ENCODE measurements at regions not wholly inside any gene's neighbourhood (a gene's known extent, or its start where the extent isn't known, plus 50 kb on each side); places are given as distances from the start of the nearest gene placed in this dataset.

GRCh38 chr12:116630762-116631161 is 71.6 kb downstream of the MAP1LC3B2 start:
- Mint-ChIP-seq H3K27ac (ENCODE audit: unreplicated experiment) (no peak overlapping the region), H3K9me3 (ENCODE audit: low read depth) (no peaks in the 10 kb centered on the region), H3K27me3 (ENCODE audit: low read depth) (peaks cover 3% of the 10 kb centered on the region), H3K36me3 (ENCODE audit: low read depth) (no peaks in the 10 kb centered on the region), H3K4me1 (ENCODE audit: low read depth) (no peaks in the 10 kb centered on the region), H3K4me3 (ENCODE audit: unreplicated experiment) (no peak overlapping the region)
- no peak for TF ChIP-seq CTCF (IDR thresholded peaks at IDR 0.05)
- DNase-seq (ENCODE audit: low spot score): no peak

GRCh38 chr12:116629480-116629879 is 70.3 kb downstream of the MAP1LC3B2 start:
- Mint-ChIP-seq H3K4me1 (ENCODE audit: low read depth) (no peaks in the 10 kb centered on the region), H3K36me3 (ENCODE audit: low read depth) (no peaks in the 10 kb centered on the region), H3K4me3 (ENCODE audit: unreplicated experiment) (no peak overlapping the region), H3K27ac (ENCODE audit: unreplicated experiment) (no peak overlapping the region), H3K9me3 (ENCODE audit: low read depth) (no peaks in the 10 kb centered on the region), H3K27me3 (ENCODE audit: low read depth) (peaks cover 3% of the 10 kb centered on the region)
- DNase-seq (ENCODE audit: low spot score): no peak
- TF ChIP-seq CTCF (IDR thresholded peaks at IDR 0.05): no peak

- H3K4me1 Mint-ChIP-seq (ENCODE audit: low read depth): no peaks in the 10 kb centered on the region
- H3K27ac Mint-ChIP-seq (ENCODE audit: unreplicated experiment): no peak overlapping the region
Measured at GRCh38 chr12:116628989-116629388, 69.8 kb downstream of the MAP1LC3B2 start.

DNA sequence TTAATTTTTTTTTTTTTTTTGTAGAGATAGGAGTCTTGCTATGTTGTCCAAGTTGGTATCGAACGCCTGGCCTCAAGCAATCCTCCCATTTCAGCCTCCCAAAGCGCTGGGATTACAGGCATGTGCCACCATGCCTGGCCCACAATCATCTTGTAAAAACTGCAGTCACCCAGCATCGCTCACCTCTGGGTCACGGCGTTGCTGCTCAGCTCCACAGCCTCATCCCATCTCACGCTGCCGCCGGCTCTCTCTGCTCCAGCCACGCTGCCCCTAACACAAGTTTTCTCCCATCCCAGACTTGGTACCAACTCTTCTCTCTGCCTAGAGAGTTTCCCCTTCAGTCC is 69.2 kb downstream of the MAP1LC3B2 start:
- no peak for DNase-seq (ENCODE audit: low spot score)
- Mint-ChIP-seq H3K36me3 (ENCODE audit: low read depth) (no peaks in the 10 kb centered on the region), H3K27ac (ENCODE audit: unreplicated experiment) (no peak overlapping the region), H3K27me3 (ENCODE audit: low read depth) (peaks cover 3% of the 10 kb centered on the region), H3K9me3 (ENCODE audit: low read depth) (no peaks in the 10 kb centered on the region), H3K4me3 (ENCODE audit: unreplicated experiment) (no peak overlapping the region), H3K4me1 (ENCODE audit: low read depth) (no peaks in the 10 kb centered on the region)
- TF ChIP-seq CTCF (IDR thresholded peaks at IDR 0.05): no peak

More at GRCh38 chr12:116628989-116629388, 69.8 kb downstream of the MAP1LC3B2 start:
- TF ChIP-seq CTCF (IDR thresholded peaks at IDR 0.05): no peak
- Mint-ChIP-seq H3K36me3 (ENCODE audit: low read depth) (no peaks in the 10 kb centered on the region), H3K27me3 (ENCODE audit: low read depth) (peaks cover 3% of the 10 kb centered on the region), H3K9me3 (ENCODE audit: low read depth) (no peaks in the 10 kb centered on the region), H3K4me3 (ENCODE audit: unreplicated experiment) (no peak overlapping the region)
- DNase-seq (ENCODE audit: low spot score): no peak
